K562 (cell line): ENCODE measurements at regions not wholly inside any gene's neighbourhood (a gene's known extent, or its start where the extent isn't known, plus 50 kb on each side); places are given as distances from the start of the nearest gene placed in this dataset.

Experiments used
- ATAC-seq: fragments of 200-7000 bp; cut with Tn5 transposase; 3 replicates; pipeline ENCODE4 v1.9.1; 2020; ENCODE audit warnings: moderate library complexity
- BruUV-seq: library from RNA; stranded (reverse); fragments of 400-500 nt; replicated peaks from 2 replicates; lab custom pipeline; 2021; lab: Mats Ljungman, UMichigan
- CTCF ChIA-PET: fragments of 300-600 bp; formaldehyde crosslinking; extraction: SDS; loops from one replicate; lab custom pipeline; 2021; ENCODE audit warnings: low intra/inter-chr PET ratio; lab: Yijun Ruan, JAX
- POLR2A ChIA-PET: fragments of 300-600, 350-650 bp; sonication (Branson Sonifier 250); formaldehyde crosslinking; extraction: SDS; loops from one replicate; lab custom pipeline; 2021; ENCODE audit warnings: antibody characterized with exemption, inconsistent platforms; lab: Yijun Ruan, JAX
- DNase-seq, 4 experiments: peaks; one replicate each; pipeline versions ENCODE4 v3.0.0 to v3.0.0-alpha.2; 2011 to 2018; ENCODE audit warnings: low spot score in 3 of 4, mixed read lengths in 3 of 4; ENCODE audit errors: extremely low read depth in 1 of 4
- FAIRE-seq: peaks from 2 replicates; lab custom pipeline; 2011; peaks lifted over from hg19 to GRCh38; lab: Jason Lieb, UNC
- H2AFZ ChIP-seq: 2 replicates; pipeline ENCODE4 v1.6.0; 2011; ENCODE audit warnings: low read depth, low read length, control low read depth, inconsistent platforms
- H3K27ac ChIP-seq: fragments of 200-600 bp; 3 replicates; pipeline ENCODE4 v1.8.0; 2011; ENCODE audit warnings: low read depth, mild to moderate bottlenecking, control low read depth, inconsistent platforms, low read length, moderate library complexity, mixed read lengths; ENCODE audit errors: extremely low read depth
- H3K27me3 ChIP-seq, 2 experiments: fragments of 300-600 bp in 1 of 2; 2 replicates in 1 of 2; 3 replicates in 1 of 2; pipeline versions ENCODE4 v1.6.0 to v1.8.0; 2011; ENCODE audit warnings: inconsistent platforms in 2 of 2, low read length in 2 of 2, mild to moderate bottlenecking in 1 of 2, mixed read lengths in 1 of 2, moderate library complexity in 1 of 2; ENCODE audit not compliant: control insufficient read depth in 2 of 2, insufficient read depth in 2 of 2
- H3K36me3 ChIP-seq: fragments of 300-600 bp; 3 replicates; pipeline ENCODE4 v1.8.0; 2011; ENCODE audit warnings: mild to moderate bottlenecking, low read length, inconsistent platforms; ENCODE audit not compliant: control insufficient read depth, insufficient read depth
- H3K4me1 ChIP-seq, 2 experiments: fragments of 200-600 bp in 1 of 2; replicated peaks in 1 of 2; 2 replicates in 1 of 2; 3 replicates in 1 of 2; pipeline versions ENCODE4 v1.5.1 to v1.8.0; 2011; ENCODE audit warnings: inconsistent platforms in 2 of 2, low read length in 2 of 2, mild to moderate bottlenecking in 1 of 2, mixed read lengths in 1 of 2, moderate library complexity in 1 of 2; ENCODE audit not compliant: control insufficient read depth in 2 of 2, insufficient read depth in 2 of 2
- H3K4me2 ChIP-seq: 2 replicates; pipeline ENCODE4 v1.6.1; 2011; ENCODE audit warnings: low read length, control low read depth, inconsistent platforms, mixed read lengths; ENCODE audit not compliant: insufficient read depth
- H3K4me3 ChIP-seq: fragments of 200-600 bp; sonication (generic), shearing (Covaris generic); 2 replicates; pipeline ENCODE4 v1.5.1; 2016; ENCODE audit warnings: control low read depth, inconsistent platforms
- H3K79me2 ChIP-seq: fragments of 200-600 bp; 3 replicates; pipeline ENCODE4 v1.8.0; 2011; ENCODE audit warnings: low read length, inconsistent platforms; ENCODE audit not compliant: control insufficient read depth, insufficient read depth
- H3K9ac ChIP-seq, 2 experiments: 2 replicates each; pipeline versions ENCODE4 v1.6.0 to v1.6.1; 2011; ENCODE audit warnings: low read depth in 2 of 2, low read length in 2 of 2, control low read depth in 1 of 2, inconsistent platforms in 1 of 2, mild to moderate bottlenecking in 1 of 2, mixed read lengths in 1 of 2; ENCODE audit not compliant: insufficient read depth in 1 of 2
- H3K9me1 ChIP-seq: one replicate; pipeline ENCODE4 v1.6.0; 2011; ENCODE audit warnings: inconsistent platforms, mild to moderate bottlenecking, low read length, moderate library complexity; ENCODE audit not compliant: control insufficient read depth, insufficient read depth
- H3K9me3 ChIP-seq: replicated peaks from 2 replicates; pipeline ENCODE4 v1.5.1; 2011; ENCODE audit warnings: low read depth, low read length, inconsistent platforms; ENCODE audit not compliant: control insufficient read depth, insufficient read depth
- H4K20me1 ChIP-seq: replicated peaks from 2 replicates; pipeline ENCODE4 v1.6.1; 2011; ENCODE audit warnings: low read length, inconsistent platforms, mixed read lengths; ENCODE audit not compliant: control insufficient read depth, insufficient read depth
- ARID1B ChIP-seq: fragments of 450-650 bp; IDR thresholded peaks from 2 replicates; pipeline ENCODE4 v1.6.1; 2016; ENCODE audit warnings: antibody characterized with exemption, mild to moderate bottlenecking, inconsistent platforms
- BRD4 ChIP-seq: fragments of 200-600 bp; sonication (generic); IDR thresholded peaks from 2 replicates; pipeline ENCODE4 v1.6.1; 2017; ENCODE audit warnings: inconsistent platforms
- CBFA2T2 ChIP-seq: fragments of 450-650 bp; conservative IDR thresholded peaks from 2 replicates; pipeline ENCODE4 v1.6.1; 2017; ENCODE audit warnings: mild to moderate bottlenecking
- CBFA2T3 ChIP-seq: fragments of 450-650 bp; IDR thresholded peaks from 2 replicates; pipeline ENCODE4 v1.6.1; 2017
- DPF2 ChIP-seq: fragments of 450-650 bp; IDR thresholded peaks from 2 replicates; pipeline ENCODE4 v1.6.1; 2016
- FOS ChIP-seq: IDR thresholded peaks from 3 replicates; pipeline ENCODE4 v1.6.1; 2011; ENCODE audit not compliant: insufficient read length; ENCODE audit errors: extremely low read depth
- HES1 ChIP-seq: fragments of 450-650 bp; IDR thresholded peaks from 2 replicates; pipeline ENCODE4 v1.6.1; 2016; ENCODE audit warnings: low read depth, mild to moderate bottlenecking, moderate library complexity
- KDM1A ChIP-seq, 2 experiments: fragments of 450-650 bp; IDR thresholded peaks; 2 replicates each; pipeline ENCODE4 v1.6.1; 2016; ENCODE audit warnings: mild to moderate bottlenecking in 2 of 2
- MEF2D ChIP-seq: conservative IDR thresholded peaks from 2 replicates; pipeline ENCODE4 v1.6.1; 2016; ENCODE audit warnings: low read depth, missing genetic modification characterization, missing compliant biosample characterization
- MEIS2 ChIP-seq: fragments of 450-650 bp; IDR thresholded peaks from 2 replicates; pipeline ENCODE4 v1.6.1; 2014; ENCODE audit warnings: mild to moderate bottlenecking; ENCODE audit not compliant: partially characterized antibody
- NFE2 ChIP-seq: IDR thresholded peaks from 2 replicates; pipeline ENCODE4 v1.6.1; 2014; ENCODE audit warnings: antibody characterized with exemption, low read depth
- PKNOX1 ChIP-seq: fragments of 450-650 bp; IDR thresholded peaks from 2 replicates; pipeline ENCODE4 v1.6.1; 2016
- PREB ChIP-seq: sonication (generic); formaldehyde crosslinking; IDR thresholded peaks from 2 replicates; pipeline ENCODE4 v1.8.1; 2023; ENCODE audit warnings: mild to moderate bottlenecking, missing genetic modification reagents
- RCOR1 ChIP-seq, 2 experiments: IDR thresholded peaks; 2 replicates each; pipeline ENCODE4 v1.6.1; 2012; ENCODE audit warnings: low read depth in 2 of 2, low read length in 2 of 2, borderline replicate concordance in 1 of 2, improper control_type of control experiment in 1 of 2
- SMAD4 ChIP-seq: fragments of 250-450 bp; sonication (Bioruptor Pico); conservative IDR thresholded peaks from 2 replicates; pipeline ENCODE4 v1.8.0; 2021; ENCODE audit warnings: inconsistent platforms, mild to moderate bottlenecking, moderate library complexity
- SMARCE1 ChIP-seq: fragments of 450-650 bp; IDR thresholded peaks from 2 replicates; pipeline ENCODE4 v1.7.1; 2016; ENCODE audit warnings: mild to moderate bottlenecking
- SOX6 ChIP-seq: fragments of 450-650 bp; IDR thresholded peaks from 2 replicates; pipeline ENCODE4 v1.6.1; 2014; ENCODE audit warnings: mild to moderate bottlenecking
- SRSF9 ChIP-seq: fragments of 200-400 bp; formaldehyde crosslinking; IDR thresholded peaks from 2 replicates; pipeline ENCODE4 v1.6.1; 2017; ENCODE audit warnings: low read depth, low read length, borderline replicate concordance
- TCF3 ChIP-seq: sonication (generic); formaldehyde crosslinking; IDR thresholded peaks from 2 replicates; pipeline ENCODE4 v1.4.0; 2020; ENCODE audit warnings: mild to moderate bottlenecking, missing genetic modification reagents
- TCF7L2 ChIP-seq: fragments of 150-350 bp; IDR thresholded peaks from 2 replicates; pipeline ENCODE4 v1.6.1; 2016; ENCODE audit warnings: low read depth, mild to moderate bottlenecking, low read length, moderate library complexity
- TEAD1 ChIP-seq, 2 experiments: fragments of 450-650 bp in 1 of 2; sonication (generic) in 1 of 2; formaldehyde crosslinking; IDR thresholded peaks; 2 replicates each; pipeline versions ENCODE4 v1.4.0 to v1.8.0; 2020 to 2022; ENCODE audit warnings: mild to moderate bottlenecking in 2 of 2, missing genetic modification reagents in 1 of 2
- ZBTB1 ChIP-seq: sonication (generic); formaldehyde crosslinking; IDR thresholded peaks from 2 replicates; pipeline ENCODE4 v1.8.1; 2023; ENCODE audit warnings: missing genetic modification reagents, low read depth, mild to moderate bottlenecking, borderline replicate concordance
- ZEB2 ChIP-seq: fragments of 450-650 bp; IDR thresholded peaks from 2 replicates; pipeline ENCODE4 v1.6.1; 2016
- WGBS: fragments of 100-300 bp; shearing (Covaris generic); methylation state at CpG from one replicate; pipeline ENCODE4 v1.1.6; 2016; ENCODE audit warnings: low coverage, mixed read lengths; ENCODE audit not compliant: insufficient coverage; ENCODE audit errors: missing lambda C conversion rate; 5-methylcytosine and 5-hydroxymethylcytosine counted together
- in situ Hi-C: fragments of 300-500 bp; cut with MboI; formaldehyde crosslinking; loops from 4 replicates; pipeline ENCODE4 v1.15.0; 2018; ENCODE audit warnings: inconsistent platforms, mixed read lengths
- intact Hi-C: fragments of 100-400 bp; cut with micrococcal nuclease; formaldehyde crosslinking; loops from 2 replicates; pipeline ENCODE4 v1.14.2; 2022

GRCh38 chr5:74326571-74327338 is 313.8 kb downstream of the ENC1 start:
- intact Hi-C loops (no loop called here), in situ Hi-C loops (no loop called here)
- no peak overlapping the region for H3K4me2 ChIP-seq
- peaks cover 0 to 2% of the 10 kb centered on the region in 2 experiments; a peak in 1 of 5 replicates for H3K27me3 ChIP-seq
- DNase-seq (peak in 2 of 4 experiments; percentile 44 to 79), FAIRE-seq (peak; percentile 86), ATAC-seq (peak; percentile 75)
- H3K9ac ChIP-seq, result no peak overlapping the region
- BruUV-seq, result no TSS peak
- no peaks in the 10 kb centered on the region for H3K9me1 ChIP-seq
- no peaks in the 10 kb centered on the region; the same call in 1 of the 2 replicates for H4K20me1 ChIP-seq
- H3K4me1 ChIP-seq, result no peaks in the 10 kb centered on the region; a peak in 1 of 5 replicates
- no peaks in the 10 kb centered on the region for H3K9me3 ChIP-seq
- no peak overlapping the region for H2AFZ ChIP-seq
- no peak overlapping the region for H3K27ac ChIP-seq
- no peak overlapping the region for H3K4me3 ChIP-seq
- H3K36me3 ChIP-seq, result no peaks in the 10 kb centered on the region
- H3K79me2 ChIP-seq, result no peaks in the 10 kb centered on the region
- ChIA-PET POLR2A (no interaction called here), CTCF (no interaction called here)
- 19% methylated on average over 6 of the region's 6 CpGs for WGBS
- TF ChIP-seq SMAD4 (CRISPR knock-in tag) (0 out of 2 replicates have a peak, but pooled peaks have one; percentile 29), SMARCE1 (peak; percentile 80; the same call in 1 of the 2 replicates), FOS (peak; percentile 3), SOX6 (peak; percentile 95), TCF7L2 (peak; percentile 62), SRSF9 (no peak), HES1 (peak; percentile 98), MEIS2 (peak; percentile 62), CBFA2T2 (0 out of 2 replicates have a peak, but pooled peaks have one; percentile 4), CBFA2T3 (peak; percentile 52), PREB (CRISPR knock-in tag) (no peak), ZEB2 (peak; percentile 73; the same call in 1 of the 2 replicates), BRD4 (no peak), DPF2 (0 out of 2 replicates have a peak, but pooled peaks have one; percentile 42), ARID1B (peak; percentile 47; the same call in 1 of the 2 replicates), TEAD1 (CRISPR knock-in tag; IDR thresholded peaks at IDR 0.05) (peak; percentile 54 to 62; a peak in 2 of 4 replicates), NFE2 (0 out of 2 replicates have a peak, but pooled peaks have one; percentile 24), MEF2D (tag) (no peak), TCF3 (CRISPR knock-in tag) (peak; percentile 32; the same call in 1 of the 2 replicates), KDM1A (IDR thresholded peaks at IDR 0.05) (peak; percentile 31 to 58; a peak in 1 of 4 replicates), ZBTB1 (CRISPR knock-in tag) (peak; percentile 96), PKNOX1 (peak; percentile 42; the same call in 1 of the 2 replicates), RCOR1 (IDR thresholded peaks at IDR 0.05; ENCODE audit: borderline replicate concordance in 1 of 2, low read depth in 2 of 2, low read length in 2 of 2) (peak in 1 of 2 experiments; percentile 88; a peak in 2 of 4 replicates)
